Breast epithelium (tissue), 4 donors: ENCODE measurements at regions not wholly inside any gene's neighbourhood (a gene's known extent, or its start where the extent isn't known, plus 50 kb on each side); places are given as distances from the start of the nearest gene placed in this dataset.

ENCODE experiments used
- DNase-seq, 2 donors: peaks; one replicate each; pipeline ENCODE4 v3.0.0-alpha.2; 2019; ENCODE audit warnings: low spot score in 2 of 2
- H3K27ac ChIP-seq, 2 donors: fragments of 200-600 bp; sonication (generic) in 1 of 2; one replicate each; pipeline ENCODE4 v1.5.1; 2016 to 2019; ENCODE audit warnings: mild to moderate bottlenecking in 1 of 2
- H3K27me3 ChIP-seq, 2 donors: fragments of 200-600 bp; sonication (generic) in 1 of 2; one replicate each; pipeline versions ENCODE4 v1.5.1 to v1.6.0; 2017 to 2019; ENCODE audit warnings: control low read depth in 1 of 2, mild to moderate bottlenecking in 1 of 2
- H3K36me3 ChIP-seq: fragments of 200-600 bp; one replicate; pipeline ENCODE4 v1.5.1; 2019
- H3K4me1 ChIP-seq, 2 donors: fragments of 200-600 bp; sonication (generic); one replicate each; pipeline ENCODE4 v1.5.1; 2016 to 2019; ENCODE audit warnings: control low read depth in 1 of 2
- H3K4me3 ChIP-seq, 3 donors: fragments of 200-600 bp; sonication (generic); 1 replicate in 2 of 3; 2 replicates in 1 of 3; pipeline ENCODE4 v1.5.1; 2016 to 2019; ENCODE audit warnings: mild to moderate bottlenecking in 3 of 3, moderate library complexity in 2 of 3
- H3K9me3 ChIP-seq, 2 donors: fragments of 200-600 bp; sonication (generic) in 1 of 2; one replicate each; pipeline ENCODE4 v1.5.1; 2016 to 2019; ENCODE audit warnings: control low read depth in 1 of 2
- POLR2A ChIP-seq: fragments of 450-650 bp; IDR thresholded peaks from one replicate; pipeline ENCODE4 v1.6.1; 2016; ENCODE audit warnings: antibody characterized with exemption, mild to moderate bottlenecking, moderate library complexity
- POLR2AphosphoS5 ChIP-seq, 3 donors: sonication (generic); formaldehyde crosslinking; IDR thresholded peaks; one replicate each; pipeline ENCODE4 v1.6.1; 2017; ENCODE audit warnings: antibody characterized with exemption in 3 of 3
- intact Hi-C: fragments of 100-400 bp; cut with DNase I; formaldehyde crosslinking; loops from one replicate; pipeline ENCODE4 v1.15.1; 2023; ENCODE audit warnings: low total_unique reads
- TF ChIP-seq, protein P1 (sequence below), 3 donors: fragments of 450-650 bp; IDR thresholded peaks; one replicate each; pipeline ENCODE4 v1.5.1; 2016 to 2017; ENCODE audit warnings: antibody characterized with exemption in 3 of 3, mild to moderate bottlenecking in 3 of 3, moderate library complexity in 3 of 3

DNA sequence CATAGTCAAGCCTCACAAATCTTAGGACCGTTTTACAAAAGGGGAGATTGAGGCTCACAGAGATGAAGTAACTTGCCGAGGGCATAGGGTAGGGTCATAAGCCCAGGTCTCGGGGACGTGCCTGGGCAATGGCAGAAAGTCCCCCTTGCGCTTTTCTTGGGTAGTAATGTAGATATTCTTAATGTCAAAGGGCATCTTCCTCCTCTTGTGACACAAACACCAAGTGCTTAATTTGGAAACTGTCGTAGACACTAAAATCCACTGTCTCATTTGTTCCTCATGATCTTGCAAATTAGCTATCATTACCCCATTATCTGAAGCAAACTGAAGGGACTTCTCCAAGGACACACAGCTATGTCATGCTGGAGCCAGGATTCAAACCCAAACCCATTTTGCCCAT is 180.8 kb downstream of the GAS1 start:
- intact Hi-C loops: no loop called here
- Histone ChIP-seq H3K27me3 (no peaks in the 10 kb centered on the region), H3K36me3 (no peaks in the 10 kb centered on the region), H3K4me3 (no peak overlapping the region), H3K4me1 (peaks cover 0 to 6% of the 10 kb centered on the region in 2 donors), H3K9me3 (no peaks in the 10 kb centered on the region), H3K27ac (peak overlapping the region; percentile 80 to 83)
- no peak for DNase-seq
- no peak for TF ChIP-seq POLR2AphosphoS5 (IDR thresholded peaks at IDR 0.05)
- TF ChIP-seq, protein P1, sequence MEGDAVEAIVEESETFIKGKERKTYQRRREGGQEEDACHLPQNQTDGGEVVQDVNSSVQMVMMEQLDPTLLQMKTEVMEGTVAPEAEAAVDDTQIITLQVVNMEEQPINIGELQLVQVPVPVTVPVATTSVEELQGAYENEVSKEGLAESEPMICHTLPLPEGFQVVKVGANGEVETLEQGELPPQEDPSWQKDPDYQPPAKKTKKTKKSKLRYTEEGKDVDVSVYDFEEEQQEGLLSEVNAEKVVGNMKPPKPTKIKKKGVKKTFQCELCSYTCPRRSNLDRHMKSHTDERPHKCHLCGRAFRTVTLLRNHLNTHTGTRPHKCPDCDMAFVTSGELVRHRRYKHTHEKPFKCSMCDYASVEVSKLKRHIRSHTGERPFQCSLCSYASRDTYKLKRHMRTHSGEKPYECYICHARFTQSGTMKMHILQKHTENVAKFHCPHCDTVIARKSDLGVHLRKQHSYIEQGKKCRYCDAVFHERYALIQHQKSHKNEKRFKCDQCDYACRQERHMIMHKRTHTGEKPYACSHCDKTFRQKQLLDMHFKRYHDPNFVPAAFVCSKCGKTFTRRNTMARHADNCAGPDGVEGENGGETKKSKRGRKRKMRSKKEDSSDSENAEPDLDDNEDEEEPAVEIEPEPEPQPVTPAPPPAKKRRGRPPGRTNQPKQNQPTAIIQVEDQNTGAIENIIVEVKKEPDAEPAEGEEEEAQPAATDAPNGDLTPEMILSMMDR (IDR thresholded peaks at IDR 0.05): no peak
- TF ChIP-seq POLR2A: no peak

DNA sequence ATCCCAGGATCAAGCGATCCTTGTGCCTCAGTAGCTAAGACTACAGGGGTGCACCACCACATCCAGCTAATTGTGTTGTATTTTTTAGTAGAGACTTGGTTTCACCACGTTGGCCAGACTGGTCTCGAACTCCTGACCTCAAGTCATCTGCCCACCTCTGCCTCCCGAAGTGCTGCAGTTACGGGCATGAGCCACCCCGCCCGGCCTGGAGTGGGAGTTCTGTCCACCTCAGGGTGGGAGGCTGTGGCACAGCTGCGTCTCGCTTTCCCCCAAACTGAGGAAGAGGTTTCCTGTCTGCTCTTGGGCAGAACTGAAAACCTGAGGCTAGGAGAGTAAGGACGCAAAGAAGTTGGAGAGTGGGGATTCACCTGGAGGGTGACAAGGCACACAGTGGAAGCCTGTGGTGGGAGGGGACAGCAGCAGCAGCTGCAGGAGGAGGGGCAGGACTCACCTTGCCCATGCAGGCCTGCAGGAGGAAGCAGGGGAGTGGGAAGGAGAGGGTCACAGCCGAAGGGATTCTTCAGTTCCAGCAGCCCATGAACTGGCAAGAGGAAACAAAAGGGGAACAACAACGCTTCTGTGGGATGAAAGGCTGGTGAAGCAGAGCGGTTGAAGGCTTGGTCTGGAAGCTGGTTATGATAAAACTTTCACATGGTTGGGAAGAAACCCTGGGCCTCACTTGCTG is 181.4 kb downstream of the GAS1 start:
- Histone ChIP-seq H3K36me3 (no peaks in the 10 kb centered on the region), H3K9me3 (no peaks in the 10 kb centered on the region), H3K27ac (peak overlapping the region; percentile 80 to 83), H3K4me1 (peaks cover 0 to 6% of the 10 kb centered on the region in 2 donors), H3K27me3 (no peaks in the 10 kb centered on the region), H3K4me3 (no peak overlapping the region)
- DNase-seq: no peak
- intact Hi-C loops: no loop called here
- TF ChIP-seq, protein P1 (IDR thresholded peaks at IDR 0.05): no peak
- TF ChIP-seq POLR2A (no peak), POLR2AphosphoS5 (IDR thresholded peaks at IDR 0.05) (no peak)

DNA sequence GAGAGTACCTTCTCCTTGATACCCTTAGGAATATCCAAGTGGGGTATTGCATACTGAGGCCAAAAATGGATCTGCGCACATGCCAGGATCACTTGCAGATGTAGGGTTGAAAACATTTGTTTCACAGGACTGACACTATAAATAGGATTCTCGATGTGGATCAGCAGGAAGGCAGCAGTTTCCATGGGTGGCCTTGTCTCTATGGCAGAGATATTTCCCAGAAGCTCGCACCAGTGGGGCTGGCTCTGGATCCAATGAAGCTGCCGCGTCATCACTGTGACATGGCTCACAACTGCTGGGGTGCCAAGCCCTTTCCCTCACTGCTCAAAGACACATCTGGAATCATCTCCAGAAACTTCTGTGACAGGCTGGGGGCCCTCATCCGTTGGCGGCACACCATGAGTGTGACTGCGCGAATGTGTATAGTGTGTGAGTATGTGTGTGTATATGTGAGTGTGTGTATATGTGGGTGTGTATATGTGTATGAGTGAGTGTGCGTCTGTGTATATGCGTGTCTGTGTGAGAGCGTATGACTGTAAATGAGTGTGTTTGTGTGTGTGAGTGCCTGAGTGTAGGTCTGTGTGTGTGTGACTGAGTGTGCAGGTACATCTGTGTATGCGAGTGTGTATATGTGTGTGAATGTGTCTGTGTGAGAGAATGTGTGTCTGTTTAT is 182.5 kb downstream of the GAS1 start:
- H3K36me3 ChIP-seq: no peaks in the 10 kb centered on the region
- peak overlapping the region; percentile 69 to 82 for H3K27ac ChIP-seq
- TF ChIP-seq, protein P1 (IDR thresholded peaks at IDR 0.05): no peak
- TF ChIP-seq POLR2AphosphoS5 (IDR thresholded peaks at IDR 0.05): no peak
- TF ChIP-seq POLR2A: no peak
- H3K27me3 ChIP-seq: no peaks in the 10 kb centered on the region
- no peaks in the 10 kb centered on the region for H3K9me3 ChIP-seq
- peaks cover 0 to 6% of the 10 kb centered on the region in 2 donors for H3K4me1 ChIP-seq
- intact Hi-C loops: no loop called here
- H3K4me3 ChIP-seq: no peak overlapping the region
- no peak for DNase-seq

DNA sequence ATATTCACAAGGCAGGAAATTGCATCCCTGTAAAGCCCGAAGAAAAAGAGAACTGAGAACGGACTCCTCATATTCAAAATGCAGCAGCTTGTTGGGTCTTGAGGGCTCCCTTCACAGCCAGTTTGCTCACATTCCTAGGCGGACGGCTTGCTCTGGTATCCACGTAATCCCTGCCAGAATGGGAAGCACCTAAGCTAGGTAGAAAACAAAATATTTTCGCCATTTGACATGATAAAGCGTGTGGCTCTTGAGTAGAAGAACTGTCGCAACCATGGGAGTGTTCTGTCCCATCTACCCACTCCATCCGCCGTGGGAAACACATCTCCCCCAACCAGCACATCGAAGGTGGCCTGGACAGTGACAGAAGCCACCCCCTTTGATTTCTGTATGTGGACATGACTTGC is 183.1 kb downstream of the GAS1 start:
- peaks cover 0 to 6% of the 10 kb centered on the region in 2 donors for H3K4me1 ChIP-seq
- H3K36me3 ChIP-seq: no peaks in the 10 kb centered on the region
- DNase-seq: peak in 1 of 2 donors; percentile 68
- H3K27me3 ChIP-seq: no peaks in the 10 kb centered on the region
- peak overlapping the region in 1 of 3 donors; percentile 4 for H3K4me3 ChIP-seq
- no peak for TF ChIP-seq POLR2AphosphoS5 (IDR thresholded peaks at IDR 0.05)
- TF ChIP-seq, protein P1 (IDR thresholded peaks at IDR 0.05): no peak
- TF ChIP-seq POLR2A: no peak
- no peaks in the 10 kb centered on the region for H3K9me3 ChIP-seq
- intact Hi-C loops: no loop called here
- H3K27ac ChIP-seq: peak overlapping the region; percentile 69 to 82

DNA sequence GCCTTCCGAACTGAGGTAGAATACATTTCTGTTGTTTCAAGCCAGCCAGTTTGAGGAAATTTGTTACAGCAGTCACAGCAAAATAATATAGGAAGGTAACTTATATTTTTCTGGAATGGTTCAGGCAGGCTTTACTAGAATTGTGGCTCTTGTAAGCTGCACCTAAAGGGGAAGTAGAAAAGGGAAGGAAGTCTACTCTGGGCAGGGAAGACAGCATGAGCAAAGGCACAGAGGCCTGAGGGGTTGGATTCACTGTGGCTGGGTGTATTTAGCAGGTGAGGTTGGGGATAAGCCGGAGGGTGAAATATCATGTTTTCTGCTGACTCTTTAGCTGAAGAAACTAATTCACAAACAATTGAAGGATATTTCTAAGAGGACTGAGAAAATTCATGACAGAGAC is 183.5 kb downstream of the GAS1 start:
- no peaks in the 10 kb centered on the region for H3K27me3 ChIP-seq
- DNase-seq: no peak
- peak overlapping the region in 1 of 3 donors; percentile 4 for H3K4me3 ChIP-seq
- peaks cover 0 to 6% of the 10 kb centered on the region in 2 donors for H3K4me1 ChIP-seq
- no peaks in the 10 kb centered on the region for H3K9me3 ChIP-seq
- TF ChIP-seq, protein P1 (IDR thresholded peaks at IDR 0.05): no peak
- TF ChIP-seq POLR2AphosphoS5 (IDR thresholded peaks at IDR 0.05): no peak
- TF ChIP-seq POLR2A: no peak
- no peaks in the 10 kb centered on the region for H3K36me3 ChIP-seq
- intact Hi-C loops: no loop called here
- H3K27ac ChIP-seq: peak overlapping the region; percentile 69 to 82
